ENCODE measurements at regions not wholly inside any gene's neighbourhood (a gene's known extent, or its start where the extent isn't known, plus 50 kb on each side); places are given as distances from the start of the nearest gene placed in this dataset.

DNA sequence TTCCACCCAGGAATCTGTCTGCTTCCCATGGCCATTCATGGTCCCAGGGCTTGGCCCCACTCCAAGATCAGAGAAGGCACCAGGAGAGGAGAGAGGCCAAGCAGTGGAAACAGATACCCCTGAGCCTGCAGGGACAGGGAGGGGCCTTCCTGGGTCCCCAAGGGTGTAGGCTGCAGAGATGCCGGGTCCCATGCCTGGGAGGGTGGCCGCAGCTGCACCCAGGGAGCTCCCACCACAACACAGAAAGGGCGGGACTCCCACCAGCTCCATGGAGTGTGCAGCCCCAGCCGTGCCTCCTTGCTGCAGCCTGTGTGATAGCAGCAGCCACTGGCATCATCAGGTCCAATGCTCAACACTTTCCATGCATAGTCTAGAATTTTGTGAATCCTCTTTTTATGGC is 331.5 kb downstream of the UACA start:
- TF ChIP-seq POLR2A (IDR thresholded peaks at IDR 0.05) = no peak
- no peak for TF ChIP-seq CTCF (IDR thresholded peaks at IDR 0.05)
- TF ChIP-seq POLR2AphosphoS5 (IDR thresholded peaks at IDR 0.05; ENCODE audit: insufficient read depth in 1 of 2, low read depth in 1 of 2) = no peak
